HG03565 (cell line): ENCODE measurements at regions not wholly inside any gene's neighbourhood (a gene's known extent, or its start where the extent isn't known, plus 50 kb on each side); places are given as distances from the start of the nearest gene placed in this dataset.

Source experiments
- ATAC-seq: cut with Tn5 transposase; IDR thresholded peaks from one replicate; pipeline ENCODE4 v1.9.1; 2021; ENCODE audit warnings: mild to moderate bottlenecking, moderate library complexity; ENCODE audit not compliant: unreplicated experiment

DNA sequence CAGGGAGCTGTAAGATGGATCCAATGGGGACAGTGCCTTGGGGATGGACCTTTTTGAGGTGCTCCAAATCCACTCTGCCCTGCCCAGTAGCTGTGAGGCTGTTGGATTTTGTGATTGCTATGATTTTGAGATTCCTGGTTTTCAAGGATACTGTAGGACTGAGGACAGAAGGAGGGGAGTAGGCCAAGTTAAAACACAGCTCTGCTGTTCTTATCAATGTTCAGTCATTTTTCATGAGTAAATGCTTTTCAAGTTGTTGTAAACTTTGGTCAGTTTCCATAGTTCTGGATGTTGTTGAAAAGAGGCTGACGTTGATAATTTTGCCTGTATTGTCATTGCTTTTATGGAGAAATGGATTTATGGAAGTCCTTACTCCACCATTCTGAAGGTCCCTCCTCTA lies 361.2 kb downstream of the ZNF516 start:
- ATAC-seq, result no peak

DNA sequence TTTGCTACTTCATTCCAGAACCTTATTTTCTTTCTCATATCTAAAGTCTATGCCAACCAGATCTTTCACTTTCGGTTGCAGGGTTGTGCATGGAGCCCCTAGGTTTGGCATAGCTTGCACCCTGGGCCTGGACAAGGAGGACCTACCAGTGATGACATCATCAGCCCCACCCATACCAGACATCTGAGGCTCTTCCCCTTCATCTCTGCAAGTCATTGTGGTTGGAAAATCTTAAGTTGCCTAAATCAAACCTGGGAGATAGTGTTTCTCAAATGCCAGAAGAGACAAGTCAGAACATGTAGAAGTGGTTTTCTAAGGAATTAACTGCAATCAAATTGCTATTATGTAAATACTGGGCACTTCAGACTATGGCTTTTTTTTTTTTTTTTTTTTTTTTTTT lies 363.3 kb downstream of the ZNF516 start:
- no peak for ATAC-seq

DNA sequence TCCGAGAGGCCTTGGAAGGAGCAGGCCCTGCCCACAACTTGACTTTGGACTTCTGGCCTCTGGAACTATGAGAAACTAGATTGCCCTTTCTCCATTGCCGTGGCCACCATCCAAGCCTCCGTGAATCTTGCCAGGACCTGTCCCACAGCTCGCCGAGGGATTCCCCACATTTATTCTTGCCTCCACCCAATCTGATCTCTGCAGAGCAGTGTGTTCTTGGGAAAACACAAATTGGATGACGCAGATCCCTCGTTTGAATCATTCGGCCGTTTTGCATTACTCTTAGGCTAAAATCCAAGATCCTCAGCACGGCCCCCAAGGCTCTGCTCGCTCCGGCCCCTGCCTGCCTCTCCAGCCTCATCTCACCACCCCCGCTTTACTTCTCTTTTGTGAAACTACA lies 364.2 kb downstream of the ZNF516 start:
- no peak for ATAC-seq

DNA sequence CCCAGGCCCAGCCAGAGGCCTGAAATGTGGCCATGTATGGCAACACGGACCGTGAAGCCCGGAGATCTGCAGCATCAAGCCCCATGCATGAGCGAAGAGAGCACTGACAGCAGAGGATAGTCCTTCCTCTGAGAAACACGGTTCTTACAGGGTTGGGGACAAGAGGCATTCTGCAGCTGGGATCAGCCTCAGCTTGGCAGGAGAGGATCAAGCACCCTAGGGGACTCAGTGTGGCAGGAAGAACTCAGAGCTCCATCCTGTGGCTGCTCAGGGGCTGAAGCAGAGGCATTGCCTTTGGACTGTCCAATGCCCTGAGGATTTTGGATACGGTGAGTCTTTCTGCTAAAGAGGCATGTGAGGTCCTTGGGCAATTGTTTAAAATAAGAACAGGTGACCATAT lies 368.7 kb downstream of the ZNF516 start:
- no peak for ATAC-seq

DNA sequence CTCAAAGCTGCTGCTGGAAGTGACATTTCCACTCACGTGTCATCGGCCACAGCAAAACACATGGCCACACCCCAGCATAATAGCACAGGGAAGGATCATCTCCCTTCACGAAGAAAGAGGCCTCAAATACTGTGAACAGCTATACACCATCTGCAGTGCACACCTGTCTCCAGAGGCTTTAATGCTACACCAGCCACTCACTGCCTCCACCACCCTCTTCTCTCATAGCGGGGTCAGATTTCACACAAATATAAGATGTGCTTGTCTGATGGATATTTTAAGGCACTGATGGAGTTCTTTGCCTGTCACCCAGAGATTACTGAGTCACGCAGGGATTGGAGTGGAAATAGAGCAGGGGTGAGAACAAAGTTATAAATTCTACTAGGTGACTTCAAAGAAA lies 374.0 kb downstream of the ZNF516 start:
- ATAC-seq, result no peak

DNA sequence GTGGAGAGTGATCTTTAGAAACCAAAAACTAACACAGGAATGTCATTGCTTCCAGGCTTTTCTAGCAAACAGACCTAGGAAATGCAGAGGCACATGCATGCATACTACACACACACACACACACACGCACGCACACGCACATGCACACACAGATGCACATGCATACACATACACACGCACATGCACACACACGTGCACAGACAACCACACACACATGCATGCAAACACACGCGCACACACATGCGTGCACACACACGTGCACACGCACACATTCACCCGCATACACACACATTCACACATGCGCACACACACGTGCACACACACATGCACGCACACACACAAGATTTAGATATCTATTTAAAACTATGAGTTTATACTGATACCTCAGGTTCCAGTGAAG lies 379.5 kb downstream of the ZNF516 start:
- ATAC-seq, result no peak

DNA sequence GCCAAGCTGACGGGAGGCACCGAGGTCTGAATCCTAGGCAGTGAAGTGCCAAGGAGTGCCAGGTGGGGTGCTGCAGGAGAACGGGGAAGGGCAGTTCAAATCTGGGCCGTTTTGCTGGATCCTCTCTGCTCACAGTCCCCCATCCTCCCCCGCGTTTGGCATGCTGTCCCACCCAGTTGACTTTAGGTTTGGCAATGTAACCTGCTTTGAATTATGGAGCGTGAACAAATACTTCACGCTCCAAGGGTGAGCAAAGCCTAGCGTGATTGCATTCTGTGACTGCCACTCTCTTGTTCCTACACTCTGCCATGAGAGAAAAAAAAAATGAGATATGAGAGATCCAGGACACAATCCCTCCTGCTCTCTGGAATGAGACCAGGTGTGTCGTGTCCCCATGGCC lies 381.9 kb downstream of the ZNF516 start:
- no peak for ATAC-seq

DNA sequence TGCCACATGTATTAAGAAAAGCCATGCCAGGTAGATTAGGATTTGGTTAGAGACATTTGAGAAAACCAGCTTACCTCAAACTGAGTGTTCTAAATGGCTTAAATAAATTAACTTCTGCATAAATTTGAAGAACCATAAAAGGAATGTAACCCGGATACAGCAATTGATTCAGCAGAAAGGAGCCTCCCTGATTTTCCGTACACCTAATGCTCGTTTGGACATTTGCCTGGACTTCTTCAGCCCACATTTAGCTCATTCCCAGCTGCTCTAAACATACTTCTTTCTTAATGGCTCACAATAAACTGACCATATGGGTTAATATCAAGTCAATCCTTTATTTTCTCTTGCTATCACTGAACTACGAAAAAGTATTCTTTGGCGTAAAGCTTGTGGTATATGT lies 392.4 kb downstream of the ZNF516 start:
- no peak for ATAC-seq

DNA sequence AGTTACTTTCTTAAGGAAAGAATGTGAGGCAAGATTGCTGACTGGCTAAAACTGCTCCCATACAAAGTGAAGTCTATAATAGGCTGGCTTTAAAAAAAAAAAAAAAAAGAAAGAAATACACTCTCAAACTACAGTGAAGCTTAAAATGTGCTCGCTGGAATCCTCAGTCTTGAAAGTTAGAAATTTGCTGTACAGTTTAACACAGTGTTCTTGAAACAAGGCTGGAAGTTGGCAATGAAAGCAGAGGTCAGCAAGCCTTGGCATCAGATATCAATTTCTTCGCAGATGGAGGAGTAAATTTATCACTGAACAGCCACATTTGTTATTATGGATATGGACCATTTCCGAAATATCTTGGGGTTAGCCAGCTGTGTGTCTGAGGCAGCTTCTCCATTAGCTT lies 392.9 kb downstream of the ZNF516 start:
- ATAC-seq, result no peak

DNA sequence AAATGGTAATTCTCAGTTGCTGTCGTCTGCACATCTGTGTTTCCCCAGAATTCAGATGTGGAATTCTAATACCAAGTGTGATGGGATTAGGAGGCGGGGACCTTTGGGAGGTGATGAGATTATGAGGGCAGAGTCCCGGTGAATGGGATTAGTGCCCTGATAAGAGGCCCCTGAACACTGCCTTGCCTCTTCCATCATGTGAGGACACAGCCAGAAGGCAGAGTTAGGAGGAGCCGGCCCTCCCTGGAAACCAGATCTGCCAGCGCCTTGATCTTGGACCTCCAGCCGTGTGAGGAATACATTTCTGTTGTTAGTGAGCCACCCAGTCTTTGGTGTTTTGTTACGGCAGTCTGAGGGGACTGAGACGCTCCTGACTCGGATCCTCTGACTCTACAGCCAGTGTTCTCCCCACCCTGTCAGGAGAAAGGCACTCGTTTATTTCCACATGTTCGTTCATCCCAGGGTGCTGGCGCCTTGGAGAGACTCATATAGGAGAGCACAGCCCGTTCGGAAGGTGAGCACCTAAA lies 395.0 kb downstream of the ZNF516 start:
- ATAC-seq, result no peak

DNA sequence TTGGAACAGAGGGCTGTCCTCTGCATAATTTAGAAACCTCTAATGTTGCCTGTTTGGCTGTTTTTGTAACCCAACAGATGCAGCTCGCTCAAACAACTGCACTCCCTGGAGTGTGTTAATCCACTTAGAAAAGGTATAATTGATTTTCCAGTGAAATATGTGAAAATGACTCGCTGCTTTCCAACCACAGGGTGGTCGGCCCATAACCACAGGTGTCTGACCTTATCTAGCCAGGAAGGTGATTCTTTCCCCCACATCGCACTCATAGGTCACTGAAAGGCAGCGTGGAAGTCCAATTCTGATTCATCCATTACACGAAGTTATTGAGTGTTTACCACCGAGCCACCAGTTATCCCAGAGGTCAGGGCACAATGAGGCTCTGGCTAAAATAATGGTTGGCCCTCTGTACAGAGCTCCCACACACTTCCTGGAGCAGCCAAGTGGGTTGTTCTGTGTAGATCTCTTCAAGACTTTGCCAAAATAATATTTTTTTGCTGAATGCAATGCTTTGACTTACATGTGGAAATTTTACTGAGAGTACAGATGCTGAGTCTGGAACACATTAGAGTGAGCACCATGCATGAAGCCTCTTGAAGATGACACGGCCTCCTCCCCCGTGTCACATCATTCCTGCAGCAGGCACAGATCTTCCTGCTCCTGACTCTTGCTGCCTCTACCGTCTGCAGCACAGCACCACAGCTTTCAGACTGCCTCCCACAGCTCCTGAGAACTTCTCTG lies 396.2 kb downstream of the ZNF516 start:
- ATAC-seq, result no peak

DNA sequence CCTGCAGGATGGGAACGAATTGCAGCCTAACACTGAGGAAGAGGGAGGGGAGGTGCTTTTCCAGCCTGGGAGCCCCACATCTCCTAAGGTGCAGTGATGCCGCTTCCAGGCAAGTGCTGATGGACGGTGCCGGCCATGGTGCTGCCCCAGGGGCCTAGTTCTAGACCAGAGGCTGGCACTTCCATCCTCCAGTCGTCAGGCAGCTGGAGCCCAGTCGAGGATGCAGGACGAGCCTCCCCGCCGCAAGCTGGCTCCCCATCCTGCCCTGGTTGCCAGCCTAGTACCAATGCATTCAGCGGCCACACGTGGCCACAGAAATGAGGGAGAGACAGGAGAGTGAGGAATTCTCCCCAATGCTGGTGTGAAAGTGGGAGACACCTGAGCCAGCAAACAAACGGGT lies 413.5 kb downstream of the ZNF516 start:
- no peak for ATAC-seq

DNA sequence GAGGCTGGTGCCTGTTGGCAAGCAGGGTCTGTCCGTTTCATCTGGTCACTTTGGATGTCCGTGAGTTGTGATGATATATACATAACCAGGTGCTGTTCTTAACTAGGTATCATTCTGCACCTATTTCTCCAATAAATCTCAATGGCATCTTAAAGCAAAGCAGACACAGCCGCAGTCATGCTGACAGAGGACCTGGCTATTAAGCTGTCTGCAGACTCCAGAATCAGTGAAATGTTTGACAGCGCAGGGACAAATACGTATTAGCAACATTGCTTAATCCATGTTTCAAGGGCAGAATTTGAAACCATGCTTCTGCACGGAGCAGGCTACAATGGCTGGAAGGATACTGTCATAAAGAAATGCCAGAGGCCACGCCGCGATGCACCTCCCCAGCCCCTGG lies 414.6 kb downstream of the ZNF516 start:
- no peak for ATAC-seq

DNA sequence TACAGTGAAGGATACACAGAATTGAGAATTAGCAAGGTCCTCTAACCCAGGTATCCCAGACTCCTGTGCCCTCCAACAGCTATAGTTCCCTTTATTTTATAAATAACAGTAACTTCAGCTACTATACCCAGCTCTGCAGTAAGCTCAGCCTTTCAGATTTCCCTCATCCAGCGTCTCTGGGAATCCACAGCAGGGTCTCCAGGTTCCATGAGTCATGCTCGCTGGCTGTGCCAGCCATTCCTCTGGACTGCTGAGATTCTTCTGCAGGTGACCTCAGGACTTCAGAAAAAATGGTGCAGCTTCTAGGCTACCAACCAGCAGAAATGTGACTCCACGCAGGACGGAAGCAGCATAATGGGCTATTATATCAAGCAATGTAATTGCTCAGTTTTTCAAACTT lies 419.3 kb downstream of the ZNF516 start:
- ATAC-seq, result no peak

DNA sequence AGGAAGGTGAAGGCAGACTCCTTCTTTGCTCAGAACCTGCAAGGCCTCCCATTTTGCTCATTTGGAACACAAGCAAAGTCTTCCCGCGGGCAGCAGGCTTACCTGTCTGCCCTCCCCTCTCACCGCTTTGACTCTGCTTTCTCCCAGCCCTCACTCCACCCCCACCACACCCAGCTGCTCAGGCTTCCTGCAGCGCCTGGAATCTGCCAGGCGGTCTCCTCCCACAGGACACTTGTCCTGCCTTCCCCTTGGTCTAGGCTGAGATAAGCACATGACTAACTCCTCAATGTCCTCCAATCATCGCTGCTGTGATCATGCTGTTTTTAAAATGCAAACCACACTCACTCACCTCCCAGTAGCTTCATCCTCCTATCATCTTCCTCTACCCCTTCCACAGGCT lies 430.0 kb downstream of the ZNF516 start:
- no peak for ATAC-seq

DNA sequence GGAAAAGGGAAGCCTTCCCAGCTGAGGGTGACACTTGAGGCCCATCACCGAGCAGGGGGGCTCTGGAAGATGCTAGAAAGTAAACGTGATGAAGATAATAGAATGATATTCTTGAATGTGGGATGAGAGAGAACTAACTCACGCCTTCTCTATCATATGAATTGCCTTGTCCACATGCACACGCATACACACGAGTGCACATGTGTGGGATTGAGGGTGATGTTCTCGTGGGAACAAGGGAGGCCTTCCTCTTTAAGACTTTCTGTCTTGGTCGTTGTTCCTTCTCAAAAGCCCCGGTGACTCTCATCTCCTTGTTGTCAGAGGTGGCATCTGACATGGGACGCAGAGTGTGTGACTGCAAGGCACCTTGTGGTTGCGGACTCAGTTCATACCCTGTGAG lies 436.9 kb downstream of the ZNF516 start:
- no peak for ATAC-seq

DNA sequence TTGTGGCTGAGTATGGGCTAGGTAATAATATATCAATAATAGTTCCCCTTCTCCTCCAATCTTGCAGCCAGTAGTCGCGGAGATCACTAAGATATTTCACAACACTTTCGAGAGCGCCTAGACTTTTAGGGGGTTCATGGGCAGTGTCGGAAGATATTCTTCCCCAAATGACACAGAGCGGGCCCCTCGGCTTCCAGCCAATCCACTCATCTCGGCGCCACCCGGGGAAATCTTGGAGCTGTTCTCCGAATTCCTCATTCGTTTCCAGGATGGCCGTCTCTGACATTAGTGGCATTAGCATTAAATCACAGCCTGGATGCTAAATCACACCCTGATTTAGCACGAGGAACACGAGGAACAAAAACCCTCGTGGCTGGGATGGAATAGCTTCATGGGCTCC lies 437.7 kb downstream of the ZNF516 start:
- ATAC-seq, result no peak

DNA sequence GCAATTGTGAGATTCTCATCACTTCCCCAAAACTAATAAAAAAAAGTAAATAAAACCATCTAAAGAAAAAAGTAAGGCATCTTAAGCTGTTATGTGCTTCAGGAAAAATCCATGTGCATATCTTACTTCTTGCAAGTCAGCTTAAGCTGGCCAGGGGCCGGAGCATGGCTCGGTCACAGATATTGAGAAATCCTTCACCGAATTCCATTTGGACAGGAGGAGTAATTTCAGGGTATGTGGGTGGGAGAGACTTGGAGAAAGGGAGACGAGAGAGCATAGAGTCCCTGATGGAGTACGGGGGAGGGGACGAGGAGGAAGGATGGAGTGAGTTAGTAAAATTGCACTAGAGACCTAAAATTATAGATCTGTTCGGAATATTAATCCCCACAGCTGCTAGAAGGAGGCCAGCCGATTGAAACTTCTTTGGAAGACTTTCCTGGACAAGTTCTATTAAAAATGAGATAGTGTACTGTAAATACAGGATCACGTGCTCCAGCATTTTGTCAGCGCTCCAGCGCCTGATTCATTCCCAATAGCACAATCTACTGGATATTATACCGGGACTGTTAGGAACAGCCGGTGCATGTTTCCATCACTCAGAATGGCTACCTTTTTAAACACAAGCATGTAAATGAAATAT lies 438.5 kb downstream of the ZNF516 start:
- ATAC-seq, result no peak

DNA sequence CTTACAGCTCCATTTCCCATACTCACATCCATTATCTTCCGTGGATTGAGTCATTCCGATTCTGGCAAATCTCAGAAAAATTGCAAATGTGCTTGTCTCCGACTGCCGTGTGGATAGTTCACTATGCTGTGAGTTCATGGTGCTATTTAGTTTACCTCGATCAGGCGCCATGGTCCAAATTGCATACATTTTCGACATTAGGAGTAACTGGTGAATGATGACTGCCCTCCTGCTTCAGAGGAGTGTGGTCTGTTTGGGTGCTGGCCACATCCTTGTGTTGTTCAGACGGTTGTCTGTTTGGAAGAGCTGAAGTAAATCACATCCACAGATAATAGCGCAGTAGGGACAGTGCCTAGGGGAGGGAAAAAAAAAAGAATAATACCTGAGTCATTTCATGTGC lies 439.5 kb downstream of the ZNF516 start:
- no peak for ATAC-seq

DNA sequence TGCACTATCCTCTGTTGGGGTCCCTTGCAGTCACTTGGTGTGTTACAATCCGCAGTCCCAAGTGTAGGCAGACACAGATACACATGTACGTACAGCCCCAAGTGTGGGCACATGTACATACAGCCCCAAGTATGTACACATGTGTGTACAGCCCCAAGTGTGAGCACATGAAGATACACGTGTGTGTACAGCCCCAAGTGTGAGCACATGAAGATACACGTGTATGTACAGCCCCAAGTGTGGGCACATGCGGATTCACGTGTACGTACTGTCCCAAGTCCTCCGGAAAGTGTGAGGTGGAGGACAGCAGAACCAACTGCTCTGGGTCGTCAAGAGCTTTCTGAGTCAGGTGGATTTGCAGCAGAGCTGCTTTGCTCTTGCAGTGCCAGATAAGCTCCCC lies 440.0 kb downstream of the ZNF516 start:
- no peak for ATAC-seq

DNA sequence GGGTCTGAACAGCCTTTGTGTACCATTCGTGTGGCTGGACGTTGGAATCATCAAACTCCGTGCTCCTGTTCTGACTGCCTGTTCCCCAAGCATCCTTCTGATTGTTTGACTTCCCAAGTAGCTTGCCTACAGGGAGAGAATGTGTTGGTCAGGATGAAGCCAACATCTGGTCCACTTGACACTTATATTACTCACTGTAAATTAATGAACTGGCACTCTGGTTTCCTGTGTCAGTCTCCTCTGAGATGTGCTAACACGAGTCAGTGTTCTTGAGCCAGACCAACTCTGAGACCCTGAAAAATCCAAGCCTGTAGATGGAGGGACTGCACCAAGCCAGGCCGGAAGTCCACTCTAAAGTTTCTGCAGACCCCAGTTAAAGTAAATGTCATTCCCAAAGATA lies 440.9 kb downstream of the ZNF516 start:
- no peak for ATAC-seq

DNA sequence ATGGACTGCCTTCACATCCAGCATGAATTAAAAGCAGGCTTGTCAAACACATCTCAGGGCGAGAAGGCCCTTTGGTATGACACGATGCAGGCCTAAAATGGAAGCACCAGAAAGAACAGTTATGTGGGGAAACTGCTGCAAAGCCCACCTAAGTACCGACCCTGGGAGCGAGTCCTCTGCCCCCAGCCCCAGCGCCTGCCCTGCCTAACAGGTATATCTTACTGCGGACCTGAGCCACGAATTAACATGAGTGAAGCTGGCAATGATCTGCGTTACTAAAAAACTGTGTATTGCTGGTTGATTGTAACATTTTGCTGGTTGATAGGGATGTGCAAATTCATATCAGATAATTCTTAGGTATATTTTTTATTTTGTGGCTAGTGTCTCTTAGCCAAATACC lies 441.5 kb downstream of the ZNF516 start:
- no peak for ATAC-seq

DNA sequence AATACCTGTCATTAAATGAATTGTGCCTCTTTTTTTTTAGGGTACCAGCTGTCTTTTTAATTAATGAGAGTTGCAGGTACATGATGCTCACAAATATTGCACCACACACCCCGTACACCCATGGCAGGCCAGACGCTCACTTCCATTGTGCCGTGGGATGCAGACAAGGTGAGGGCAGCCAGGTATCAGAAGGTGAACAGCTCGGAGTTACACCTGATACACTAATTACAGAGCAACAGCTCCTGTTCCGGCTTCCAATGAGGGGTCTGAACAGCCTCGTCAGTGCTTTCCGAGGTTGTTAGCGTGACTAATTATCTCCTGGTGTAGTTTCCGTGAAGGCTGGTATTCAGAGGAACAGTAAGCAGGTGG lies 442.8 kb downstream of the ZNF516 start:
- no peak for ATAC-seq
